Breast epithelium (tissue), 3 donors: ENCODE measurements at regions not wholly inside any gene's neighbourhood (a gene's known extent, or its start where the extent isn't known, plus 50 kb on each side); places are given as distances from the start of the nearest gene placed in this dataset.

Source experiments
- CTCF ChIP-seq, 3 donors: fragments of 450-650 bp; IDR thresholded peaks; one replicate each; pipeline ENCODE4 v1.5.1; 2016 to 2017; ENCODE audit warnings: antibody characterized with exemption in 3 of 3, mild to moderate bottlenecking in 3 of 3, moderate library complexity in 3 of 3
- POLR2A ChIP-seq: fragments of 450-650 bp; IDR thresholded peaks from one replicate; pipeline ENCODE4 v1.6.1; 2016; ENCODE audit warnings: antibody characterized with exemption, mild to moderate bottlenecking, moderate library complexity

DNA sequence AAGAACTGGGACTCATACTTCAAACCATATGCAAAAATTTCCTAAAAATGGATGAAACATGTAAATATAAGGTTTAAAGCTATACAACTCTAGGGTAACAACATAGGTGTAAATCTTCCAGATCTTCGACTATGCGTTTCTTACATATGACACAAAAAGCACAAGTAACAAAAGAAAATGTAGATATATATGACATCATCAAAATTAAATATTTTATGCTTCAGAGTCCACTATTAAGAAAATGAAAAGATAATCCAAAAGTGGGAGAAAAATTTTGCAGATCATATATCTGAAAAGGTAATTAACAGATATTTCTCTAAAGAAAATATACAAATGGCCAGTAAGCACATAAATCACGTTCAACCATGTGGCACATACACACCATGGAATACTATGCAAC lies 164.2 kb upstream of the ACTRT1 start:
- TF ChIP-seq CTCF (IDR thresholded peaks at IDR 0.05), result no peak
- TF ChIP-seq POLR2A, result no peak
